Mammary epithelial cell (primary cell): ENCODE measurements at regions not wholly inside any gene's neighbourhood (a gene's known extent, or its start where the extent isn't known, plus 50 kb on each side); places are given as distances from the start of the nearest gene placed in this dataset.

ENCODE experiments used
- CTCF ChIP-seq, 2 donors: IDR thresholded peaks in 1 of 2; conservative IDR thresholded peaks in 1 of 2; 2 replicates each; pipeline ENCODE4 v1.5.1; 2011 to 2012; ENCODE audit warnings: inconsistent platforms in 2 of 2, low read length in 2 of 2, mild to moderate bottlenecking in 2 of 2, control low read depth in 1 of 2, low read depth in 1 of 2; ENCODE audit not compliant: insufficient read depth in 1 of 2; ENCODE audit errors: extremely low read depth in 1 of 2
- EZH2 ChIP-seq: IDR thresholded peaks from 2 replicates; pipeline ENCODE4 v1.6.1; 2012; ENCODE audit warnings: low read length, inconsistent platforms, borderline replicate concordance

- TF ChIP-seq CTCF (conservative IDR thresholded peaks at IDR 0.05 in 1 of 2, IDR thresholded peaks at IDR 0.05 in 1 of 2; ENCODE audit: extremely low read depth in 1 of 2, insufficient read depth in 1 of 2, low read depth in 1 of 2, low read length in 2 of 2) (no peak), EZH2 (no peak)
Observed at GRCh38 chr4:28221536-28221935, 1360.9 kb downstream of the STIM2 start.
